ENCODE measurements at regions not wholly inside any gene's neighbourhood (a gene's known extent, or its start where the extent isn't known, plus 50 kb on each side); places are given as distances from the start of the nearest gene placed in this dataset.

DNA sequence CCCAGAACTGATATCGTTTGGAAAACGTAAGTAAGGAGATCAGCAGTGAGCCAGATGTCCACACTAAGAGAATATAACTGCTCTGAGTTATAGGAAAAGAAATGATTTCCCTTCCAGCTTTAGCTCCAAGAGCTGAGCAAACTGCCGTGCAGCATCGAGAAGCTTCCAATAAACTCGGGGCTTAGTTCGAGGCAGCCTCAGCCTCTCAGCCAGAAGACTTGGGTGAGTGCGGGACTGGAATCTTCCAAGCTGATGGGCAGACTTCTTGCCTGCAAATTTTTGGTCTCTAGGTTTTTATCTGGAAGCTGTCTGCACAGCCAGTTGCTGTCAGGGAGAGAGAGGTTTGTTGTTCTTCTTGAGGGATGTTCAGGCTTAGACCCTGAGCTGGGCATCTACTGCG lies 196.1 kb downstream of the PHETA1 start:
- no peak for DNase-seq

DNA sequence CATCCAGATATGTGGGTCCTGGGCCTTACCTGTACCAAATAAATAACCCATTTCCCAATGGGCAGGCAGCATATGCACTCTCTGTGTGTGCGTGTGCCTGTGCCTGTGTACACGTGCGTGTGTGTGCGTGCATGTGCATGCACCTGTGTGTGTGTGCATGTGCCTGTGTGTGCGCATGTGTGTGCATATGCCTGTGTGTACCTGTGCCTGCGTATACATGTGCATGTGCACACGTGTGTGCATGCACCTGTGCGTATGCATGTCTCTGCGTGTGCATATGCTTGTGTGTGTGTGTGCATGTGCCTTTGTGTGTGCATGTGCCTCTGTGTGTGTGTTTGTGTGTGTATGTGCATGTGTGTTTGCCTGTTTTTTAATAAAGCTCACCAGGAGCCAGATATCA lies 197.1 kb downstream of the PHETA1 start:
- no peak for DNase-seq

DNA sequence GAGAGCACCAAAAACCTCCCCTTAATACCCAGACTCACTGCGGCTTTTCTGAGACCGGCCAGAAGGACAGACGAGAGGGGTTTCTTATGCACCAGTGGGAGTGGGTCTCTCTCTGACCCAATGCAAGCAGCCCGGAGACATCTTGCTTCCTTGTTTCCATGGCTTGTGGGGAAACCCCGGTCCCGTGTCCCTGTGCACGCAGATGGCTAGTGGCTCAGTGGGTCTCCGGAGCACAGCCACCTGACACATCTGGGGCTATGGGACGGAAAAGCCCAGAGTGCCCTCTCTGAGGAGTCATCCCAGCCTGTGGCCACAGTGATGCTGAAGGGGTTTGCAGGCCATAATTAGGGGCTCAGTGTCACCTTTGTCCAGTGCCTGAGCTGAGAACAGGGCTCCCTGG lies 197.6 kb downstream of the PHETA1 start:
- no peak for DNase-seq

DNA sequence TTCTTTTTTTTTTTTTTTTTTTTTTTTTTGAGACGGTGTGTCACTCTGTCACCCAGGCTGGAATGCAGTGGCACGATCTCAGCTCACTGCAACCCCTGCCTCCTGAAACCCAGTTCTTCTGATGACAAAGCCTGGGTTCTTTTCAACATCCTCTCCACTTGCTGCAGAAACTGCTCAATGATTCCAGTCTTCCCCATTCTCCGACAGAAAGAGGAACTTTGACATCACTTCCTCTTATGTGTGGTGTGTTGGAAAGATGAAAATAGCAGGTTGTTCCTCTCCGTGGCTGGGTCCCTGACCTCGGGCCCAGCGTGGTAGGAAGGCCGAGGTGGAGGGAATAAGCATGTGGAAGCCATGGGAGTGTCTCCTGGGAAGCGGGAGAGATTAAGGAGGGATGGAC lies 198.4 kb downstream of the PHETA1 start:
- DNase-seq = no peak

DNA sequence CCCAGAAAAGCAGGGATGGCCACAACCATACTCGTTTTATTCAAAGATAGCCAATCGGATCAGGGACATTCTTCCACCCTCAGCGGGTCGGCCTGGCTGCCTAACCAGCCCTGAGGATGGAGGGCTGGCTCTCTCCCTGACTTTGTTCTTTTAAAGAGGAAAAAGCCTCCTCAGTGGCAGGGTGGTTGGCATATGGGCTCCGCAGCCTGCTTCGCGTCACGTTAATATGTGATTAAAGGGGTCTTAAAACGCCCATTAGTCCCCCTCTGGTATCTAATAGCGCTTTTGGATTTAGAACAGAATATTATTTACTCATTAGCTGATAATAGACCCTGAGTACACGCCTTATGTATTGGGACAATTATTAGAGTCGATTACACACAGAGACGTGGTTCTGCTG lies 199.4 kb downstream of the PHETA1 start:
- DNase-seq = no peak

DNA sequence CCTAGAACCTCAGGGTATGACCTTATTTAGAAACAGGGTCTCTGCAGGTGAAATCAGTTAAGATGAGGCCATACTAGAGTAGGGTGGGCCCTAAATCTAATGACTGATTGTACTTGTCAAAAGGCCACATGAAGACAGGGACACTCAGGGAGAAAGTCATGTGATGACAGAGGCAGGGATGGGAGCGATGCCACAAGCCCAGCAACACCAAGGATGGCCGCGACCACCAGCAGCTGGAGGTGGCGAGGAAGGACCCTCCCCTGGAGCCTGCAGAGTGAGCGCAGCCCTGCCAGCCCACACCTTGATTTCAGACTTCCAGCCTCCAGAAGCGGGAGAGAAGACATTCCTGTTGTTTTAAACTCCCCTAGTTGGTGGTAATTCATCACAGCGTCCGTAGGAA lies 199.9 kb downstream of the PHETA1 start:
- no peak for DNase-seq

DNA sequence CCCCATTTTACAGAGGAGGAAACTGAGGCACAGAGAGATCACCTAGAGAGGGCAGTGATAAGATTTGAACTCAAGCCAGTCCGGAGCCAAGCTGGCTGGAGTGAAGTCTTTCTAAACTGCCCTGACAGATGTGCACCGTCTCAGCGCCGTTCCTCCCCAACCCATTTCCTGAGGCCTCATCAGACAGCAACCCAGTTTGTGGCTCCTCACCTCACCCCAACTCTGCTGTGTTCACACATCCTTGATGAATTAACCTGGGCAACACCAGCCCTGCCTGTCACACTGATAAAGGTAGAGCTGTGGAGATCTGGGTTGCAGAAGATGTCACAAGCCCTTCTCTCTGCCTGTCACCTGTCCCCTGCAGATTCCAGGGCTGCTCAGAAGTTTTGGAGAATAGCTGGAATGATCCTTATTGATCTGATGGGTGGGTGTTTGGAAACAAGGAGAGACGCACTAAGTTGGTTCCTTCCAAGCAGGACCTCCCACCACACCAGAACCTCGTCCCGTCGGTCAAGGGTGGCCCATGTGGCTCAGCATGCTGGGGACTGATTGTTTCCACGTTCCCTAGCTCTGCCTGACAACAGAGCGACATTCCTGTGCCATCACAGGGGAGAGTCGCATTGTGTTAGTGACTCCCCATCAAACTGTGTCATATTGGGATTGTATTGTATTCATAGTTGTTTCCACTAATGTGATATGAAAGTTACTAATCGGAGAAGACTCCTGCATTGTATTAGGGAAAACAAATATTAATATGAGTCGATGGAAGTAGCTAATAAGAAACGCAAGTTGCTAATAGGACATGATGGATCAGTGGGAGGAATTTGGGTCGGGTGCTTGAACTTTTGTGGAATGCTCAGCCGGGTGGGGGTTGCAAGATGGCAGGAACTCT lies 200.6 kb downstream of the PHETA1 start:
- DNase-seq = no peak

DNA sequence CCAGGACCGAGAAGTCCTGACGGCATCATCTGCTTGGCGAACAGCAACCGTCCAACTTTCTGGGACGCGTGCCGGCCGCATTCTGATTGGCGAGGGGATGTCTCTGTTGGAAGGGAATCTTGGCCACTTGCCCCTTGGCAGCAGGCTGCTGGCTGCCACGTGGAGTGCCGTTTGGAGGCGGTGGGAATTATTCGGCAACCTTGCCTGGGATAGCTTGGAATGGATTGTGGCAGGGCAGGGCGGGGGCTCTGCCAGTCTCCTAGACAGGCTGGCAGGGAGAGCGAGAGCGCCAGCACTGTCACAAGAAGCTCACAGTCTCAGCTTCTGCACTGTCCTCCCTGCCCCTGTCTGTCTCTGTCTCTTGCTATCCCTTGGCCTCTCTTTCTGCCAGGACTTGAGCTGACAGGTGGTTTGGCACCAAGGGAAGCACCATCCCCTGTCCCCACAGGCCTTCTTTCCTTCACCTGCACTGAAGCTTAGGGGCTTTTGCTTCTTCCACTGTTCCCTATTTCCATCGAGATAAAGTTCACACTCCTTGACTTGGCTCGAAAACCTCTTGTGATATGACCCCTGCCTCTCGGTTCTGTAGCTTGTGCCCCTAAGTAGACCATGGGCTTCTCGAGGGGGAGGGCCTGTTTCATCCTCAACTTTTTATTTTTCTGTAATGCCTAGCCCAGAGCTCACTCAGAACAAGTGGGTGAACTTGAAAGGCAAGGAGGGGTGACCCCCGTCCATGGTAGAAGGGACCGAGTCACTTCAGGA lies 201.9 kb downstream of the PHETA1 start:
- no peak for DNase-seq

DNA sequence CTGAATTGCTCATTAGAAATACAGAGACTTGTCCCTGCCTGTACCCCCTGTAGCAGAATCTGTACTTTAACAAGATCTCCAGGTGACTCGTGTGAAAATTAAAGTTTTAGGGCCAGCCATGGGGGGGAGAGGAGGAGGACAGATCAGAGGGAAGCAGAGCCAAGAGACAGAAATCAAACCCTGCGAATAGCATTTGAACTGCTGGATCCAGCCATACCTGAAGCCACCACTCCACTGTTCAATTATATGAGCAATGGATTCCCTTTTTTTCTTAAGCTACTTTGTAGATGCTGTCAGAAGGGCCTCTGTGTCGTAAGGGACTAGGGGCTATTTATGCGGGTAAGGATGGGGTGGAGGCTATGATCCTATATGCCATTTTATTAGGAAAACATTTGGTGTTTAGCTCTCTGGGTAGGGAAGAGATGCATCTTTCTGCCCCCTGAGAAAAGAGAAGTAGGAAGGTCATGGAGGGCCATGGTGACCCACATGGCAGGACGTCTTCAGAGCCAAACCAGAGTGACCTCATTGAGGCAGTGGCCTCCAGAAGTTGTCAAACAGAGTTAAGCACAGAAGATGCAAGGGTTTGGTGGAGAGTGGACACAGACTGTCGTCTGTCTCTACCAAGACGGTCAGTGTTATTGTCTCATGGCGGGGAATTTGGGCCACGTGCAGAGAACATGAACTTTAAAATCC lies 203.9 kb downstream of the PHETA1 start:
- DNase-seq = no peak

DNA sequence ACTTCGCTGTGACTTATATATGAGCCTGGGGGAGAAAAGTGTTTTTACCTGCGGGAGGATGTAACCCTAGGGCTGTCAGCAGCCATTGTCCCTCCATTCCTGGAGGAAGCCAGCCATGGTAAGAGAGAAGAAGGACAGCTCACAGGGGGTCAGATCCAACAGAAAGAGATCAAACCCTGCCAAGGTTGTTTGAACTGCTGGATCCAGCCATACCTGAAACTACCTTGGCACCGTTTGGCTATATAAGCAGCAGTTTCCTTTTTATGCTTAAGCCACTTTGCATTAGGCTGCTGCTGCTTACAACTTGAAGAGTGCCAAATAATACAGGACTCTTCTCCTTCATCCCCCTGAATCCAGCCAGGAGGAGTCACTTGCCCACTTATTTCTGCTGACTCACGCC lies 205.5 kb downstream of the PHETA1 start:
- no peak for DNase-seq

DNA sequence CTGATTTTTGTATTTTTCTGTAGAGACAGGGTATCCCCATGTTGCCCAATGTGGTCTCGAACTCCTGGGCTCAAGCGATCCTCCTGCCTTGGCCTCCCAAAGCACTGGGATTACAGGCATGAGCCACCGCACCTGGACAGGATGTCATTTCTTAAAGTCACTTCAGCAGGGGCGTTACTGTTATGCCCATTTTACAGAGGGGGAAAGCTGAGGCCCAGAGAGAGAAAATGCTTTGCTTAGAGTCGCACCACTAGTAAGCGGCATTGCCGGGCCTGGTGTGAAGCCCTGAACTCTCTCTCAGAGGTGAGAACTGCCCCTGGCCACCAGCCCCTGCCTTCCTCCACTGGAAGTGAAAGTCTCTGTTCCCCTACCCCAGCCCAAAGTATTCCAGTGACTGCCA lies 207.0 kb downstream of the PHETA1 start:
- DNase-seq = no peak

DNA sequence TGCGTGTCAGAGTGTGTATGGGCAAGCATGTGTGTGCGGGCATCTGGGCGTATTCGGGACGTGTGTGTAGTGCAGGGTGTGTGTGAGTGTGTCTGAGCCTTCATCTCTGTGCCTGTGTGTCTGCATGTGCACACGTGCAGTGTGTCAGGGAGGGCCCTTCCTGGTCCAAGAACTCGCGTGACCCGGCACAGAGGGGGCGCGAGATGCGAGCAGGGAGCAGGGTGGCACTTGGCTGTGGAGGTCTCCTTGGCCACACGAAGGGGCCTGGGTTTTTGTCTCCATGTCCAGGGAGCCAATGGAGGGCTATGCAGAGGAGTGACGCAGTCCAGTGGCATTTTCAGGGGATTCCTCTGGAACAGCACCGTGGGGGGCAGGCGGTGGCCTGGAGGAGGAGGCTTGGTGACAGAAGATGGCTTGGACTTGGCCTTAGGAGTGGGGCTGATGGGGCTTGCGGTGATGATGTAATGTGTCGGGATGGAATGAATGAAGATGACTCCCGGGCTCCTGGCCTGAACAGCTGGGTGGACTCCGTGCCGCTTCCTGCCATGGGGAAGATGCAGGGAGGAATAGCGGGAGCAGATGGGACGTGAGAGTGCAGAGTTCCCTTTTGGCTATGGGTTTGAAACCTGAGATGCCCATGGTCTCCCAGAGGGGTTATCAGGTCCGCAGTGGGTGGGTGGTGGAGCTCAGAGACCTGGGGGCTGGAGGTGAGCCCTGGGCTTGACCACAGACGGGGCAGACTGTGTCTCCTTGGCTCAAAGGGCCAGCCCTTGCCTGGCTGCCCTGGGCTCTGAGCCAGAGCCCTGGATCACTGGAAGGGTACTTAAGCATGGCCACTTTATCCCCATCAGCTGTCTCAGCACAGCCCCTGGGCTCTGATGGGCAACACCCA lies 208.3 kb downstream of the PHETA1 start:
- DNase-seq = no peak

DNA sequence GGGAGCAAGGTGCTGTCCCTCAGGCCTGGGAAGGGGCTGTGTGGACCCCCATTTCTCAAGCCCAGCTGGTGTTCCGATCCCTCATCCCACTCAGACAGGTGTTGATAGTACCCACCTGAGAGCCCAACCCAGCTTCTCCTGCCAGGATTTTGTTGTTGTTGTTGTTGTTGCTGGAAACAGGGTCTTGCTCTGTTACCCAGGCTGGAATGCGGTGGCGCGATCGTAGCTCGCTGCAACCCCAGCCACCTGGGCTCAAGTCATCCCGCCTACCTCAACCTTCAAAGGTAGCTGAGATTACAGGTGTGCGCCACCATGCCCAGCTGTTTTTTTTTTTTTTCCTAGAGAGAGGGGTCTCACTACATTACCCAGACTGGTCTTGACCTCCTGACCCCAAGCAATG lies 209.9 kb downstream of the PHETA1 start:
- no peak for DNase-seq

DNA sequence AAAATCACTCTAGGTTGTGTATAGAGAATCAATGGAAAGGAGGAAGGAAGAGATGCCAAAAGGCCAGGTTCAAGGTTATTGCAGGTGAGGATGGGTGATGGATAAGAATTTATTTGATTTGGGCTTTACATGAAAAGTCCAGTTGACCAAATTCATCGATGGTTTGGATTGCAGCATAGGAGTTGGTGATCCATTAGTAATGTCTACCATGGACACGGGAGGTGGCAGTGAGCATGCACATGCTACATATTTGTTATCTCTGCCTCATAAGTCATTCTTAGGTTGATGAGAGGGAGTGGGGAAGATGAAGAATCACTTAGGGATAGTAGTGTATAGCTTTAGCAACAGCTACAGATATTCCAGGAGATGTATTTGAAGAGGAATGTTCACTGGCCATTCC lies 211.4 kb downstream of the PHETA1 start:
- DNase-seq = no peak

DNA sequence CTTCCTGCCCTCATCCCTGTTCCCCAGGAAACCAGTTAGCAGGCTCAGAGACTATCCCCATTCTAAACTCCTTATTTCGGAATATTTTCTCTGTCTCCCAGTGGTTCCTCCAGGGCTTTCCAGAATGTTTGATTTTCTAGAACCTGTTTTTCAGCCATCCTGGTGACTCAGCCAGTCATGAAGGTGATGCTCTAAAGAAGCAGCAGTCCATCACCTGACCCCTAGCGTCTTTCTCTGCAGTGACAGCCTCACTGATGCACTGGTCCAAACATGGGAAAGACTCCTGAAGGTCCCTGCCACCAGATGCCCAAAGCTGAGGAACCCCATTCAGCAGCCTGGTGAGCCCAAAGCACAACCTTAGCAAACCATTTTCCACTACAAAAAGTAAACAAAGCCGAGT lies 212.6 kb downstream of the PHETA1 start:
- no peak for DNase-seq

DNA sequence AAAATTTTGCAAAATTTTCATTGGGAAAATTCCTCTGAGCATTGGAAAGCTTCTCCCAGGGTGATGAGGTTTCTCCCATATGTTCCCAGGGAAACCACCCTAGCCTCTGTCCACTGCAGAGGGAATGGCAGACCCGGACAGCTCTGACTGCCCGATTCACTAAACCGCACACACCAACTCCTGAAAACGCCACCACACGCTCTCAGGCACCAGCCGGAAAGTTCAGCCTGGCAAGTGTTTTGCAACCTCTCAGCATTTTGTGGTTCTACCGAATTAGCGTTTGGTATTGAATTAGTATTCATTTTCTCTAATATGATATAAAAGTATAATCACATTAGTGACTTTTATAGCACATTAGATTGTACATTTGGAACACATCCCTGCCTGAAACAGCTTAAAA lies 213.4 kb downstream of the PHETA1 start:
- DNase-seq = no peak

DNA sequence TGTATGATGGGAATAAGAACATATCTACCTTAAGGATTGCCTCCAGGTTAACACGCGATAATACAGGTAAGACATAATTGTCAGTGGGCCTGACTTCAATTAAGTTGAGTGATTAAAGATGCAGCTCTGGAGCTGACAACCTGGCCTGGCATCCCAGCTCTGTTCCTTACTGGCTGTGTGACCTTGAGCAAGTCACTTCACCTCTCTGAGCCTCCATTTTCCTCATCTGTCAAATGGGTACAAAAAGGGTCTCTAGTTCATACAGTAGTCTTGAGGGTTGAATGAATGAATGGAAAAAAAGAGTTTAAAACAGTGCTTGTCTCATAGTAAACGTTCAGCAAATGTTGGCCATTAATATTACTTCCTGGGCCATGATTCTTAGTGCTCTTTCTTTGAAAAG lies 213.9 kb downstream of the PHETA1 start:
- no peak for DNase-seq

DNA sequence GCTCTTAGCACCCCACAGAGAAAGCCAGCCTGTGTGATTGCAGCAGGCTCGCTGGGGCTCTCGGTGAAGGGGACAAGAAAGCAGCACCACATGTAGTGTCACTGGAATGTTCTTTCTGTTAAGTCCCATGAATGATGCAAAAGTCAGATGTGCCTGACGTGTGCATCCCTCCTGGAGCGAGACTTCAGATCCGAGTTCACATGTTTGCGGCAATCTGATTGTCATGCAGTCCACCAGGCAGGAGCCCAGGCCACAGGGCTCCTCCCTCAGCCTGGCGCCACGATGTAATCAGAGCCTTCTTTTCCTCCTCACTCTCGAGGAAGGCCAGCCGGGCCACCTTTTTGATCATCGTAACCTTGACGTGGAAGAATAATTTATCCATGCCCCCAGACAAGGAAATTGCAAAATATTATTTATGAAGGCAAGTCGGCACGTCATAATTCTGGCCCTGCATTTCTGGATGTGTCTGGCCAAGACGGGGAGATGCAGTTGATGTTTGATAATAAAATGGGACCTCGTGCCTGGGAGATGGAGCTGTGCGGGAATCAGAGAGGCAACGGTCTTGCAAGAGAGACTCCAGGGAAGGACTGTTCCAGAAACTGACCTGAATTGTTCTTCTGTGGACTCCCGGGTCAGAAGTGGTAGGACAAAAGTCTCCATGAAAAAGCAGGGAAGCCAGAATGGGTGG lies 214.6 kb downstream of the PHETA1 start:
- no peak for DNase-seq

DNA sequence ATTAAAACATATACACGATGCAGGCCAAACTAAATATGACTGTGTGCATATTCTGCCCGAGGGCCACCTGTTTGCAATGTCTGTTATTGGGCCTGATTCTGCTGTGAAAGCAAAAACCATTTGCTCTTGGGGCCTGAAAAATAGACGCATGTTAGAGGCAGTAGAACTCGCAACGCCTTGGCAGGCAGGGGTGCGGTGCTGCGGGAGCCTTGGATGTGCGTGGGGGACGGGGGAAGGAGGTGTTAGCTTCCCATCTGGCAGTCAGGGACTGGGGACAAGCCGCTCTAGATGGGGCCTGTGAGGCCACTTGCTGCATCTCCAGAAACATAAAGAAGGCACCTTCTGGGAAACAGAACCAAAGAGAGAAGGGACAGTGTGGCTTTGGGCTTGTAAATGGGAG lies 216.3 kb downstream of the PHETA1 start:
- no peak for DNase-seq

DNA sequence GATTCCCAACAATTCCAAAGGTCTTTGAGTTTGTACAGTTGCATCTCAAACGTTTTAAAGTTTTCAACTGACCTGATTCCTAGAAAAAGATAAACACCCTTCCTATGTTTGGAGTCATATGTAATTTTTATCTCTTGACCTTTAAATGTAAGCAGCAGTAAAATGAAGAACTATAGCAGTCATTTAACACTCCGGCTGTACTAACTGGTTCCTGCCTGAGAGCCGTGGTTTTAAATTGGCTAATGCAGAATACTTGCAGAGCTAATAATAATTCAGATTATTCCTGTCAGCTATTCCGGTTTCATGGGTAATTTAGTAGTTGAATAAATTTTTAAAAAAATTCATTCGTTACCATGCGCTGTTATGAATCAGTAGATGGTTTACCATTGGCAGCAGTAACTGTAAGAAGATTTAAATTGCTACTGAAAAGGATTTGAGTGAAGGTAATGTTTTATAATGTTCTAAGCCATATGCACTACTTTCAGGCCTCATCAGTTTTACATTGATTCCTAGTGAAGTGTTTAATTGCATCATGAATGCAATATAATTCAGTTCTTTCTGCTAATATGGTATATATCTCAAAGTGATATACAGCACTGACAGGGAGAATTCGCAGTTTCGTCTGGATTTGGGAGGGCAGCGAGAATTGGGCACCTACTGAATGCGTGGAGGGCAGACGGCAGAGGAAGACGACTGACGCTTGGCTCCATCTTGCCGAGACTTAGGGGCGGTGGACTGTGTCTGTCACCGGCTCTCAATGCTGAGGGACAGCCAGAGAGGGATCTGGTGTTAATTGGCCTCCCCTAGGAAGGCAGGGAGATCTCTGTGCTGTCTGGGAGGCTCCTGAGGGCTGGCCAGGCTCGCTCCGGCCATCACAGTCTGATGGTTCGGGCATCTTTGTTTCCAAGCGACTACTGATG lies 217.7 kb downstream of the PHETA1 start:
- no peak for DNase-seq

DNA sequence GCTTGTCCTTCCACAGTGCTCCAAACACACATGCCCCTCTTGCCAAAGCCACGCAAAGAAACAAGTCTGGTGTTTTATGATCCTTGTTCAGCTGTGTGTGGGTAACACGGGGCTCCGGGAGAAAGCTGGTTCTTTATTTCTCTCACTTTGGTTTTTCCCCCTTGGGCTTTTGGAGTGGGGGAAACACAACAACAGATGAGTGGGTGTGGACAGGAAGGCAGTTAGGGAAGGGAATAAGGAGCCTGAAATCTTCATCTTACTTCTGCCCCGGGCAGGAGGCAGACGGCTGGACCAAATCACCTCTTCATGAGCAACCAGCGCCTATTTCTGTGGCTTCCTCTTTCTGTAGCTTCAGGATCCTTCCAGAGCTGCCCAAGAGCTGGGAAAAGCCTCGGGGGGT lies 218.5 kb downstream of the PHETA1 start:
- DNase-seq = no peak
